Effector memory CD4-positive, alpha-beta T cell (primary cell): ENCODE measurements at regions not wholly inside any gene's neighbourhood (a gene's known extent, or its start where the extent isn't known, plus 50 kb on each side); places are given as distances from the start of the nearest gene placed in this dataset.

Source experiments
- DNase-seq, 3 donors: peaks; one replicate each; pipeline ENCODE4 v3.0.0-alpha.2; 2020
- H3K27ac ChIP-seq: 2 replicates; pipeline ENCODE4 v1.7.0; 2013; ENCODE audit warnings: mild to moderate bottlenecking, low read length, moderate library complexity; ENCODE audit not compliant: insufficient read depth, poor library complexity, severe bottlenecking
- H3K27me3 ChIP-seq: replicated peaks from 2 replicates; pipeline ENCODE4 v1.7.0; 2013; ENCODE audit warnings: mild to moderate bottlenecking, low read length; ENCODE audit not compliant: insufficient read depth, control insufficient read depth, poor library complexity, severe bottlenecking
- H3K36me3 ChIP-seq: 2 replicates; pipeline ENCODE4 v1.7.0; 2013; ENCODE audit warnings: mild to moderate bottlenecking, low read length, moderate library complexity; ENCODE audit not compliant: control insufficient read depth, insufficient read depth
- H3K4me1 ChIP-seq: 2 replicates; pipeline ENCODE4 v1.7.0; 2013; ENCODE audit warnings: low read length, mild to moderate bottlenecking; ENCODE audit not compliant: control insufficient read depth, insufficient read depth, poor library complexity, severe bottlenecking
- H3K4me3 ChIP-seq: 2 replicates; pipeline ENCODE4 v1.7.0; 2013; ENCODE audit warnings: low read length, low read depth, mild to moderate bottlenecking; ENCODE audit not compliant: insufficient read depth, poor library complexity, severe bottlenecking
- H3K9me3 ChIP-seq: 2 replicates; pipeline ENCODE4 v1.7.0; 2013; ENCODE audit warnings: mild to moderate bottlenecking, low read length, moderate library complexity; ENCODE audit not compliant: control insufficient read depth

GRCh38 chr20:19819149-19819548, 61.1 kb downstream of the RIN2 start:
- no peaks in the 10 kb centered on the region for H3K9me3 ChIP-seq
- no peaks in the 10 kb centered on the region for H3K4me1 ChIP-seq
- H3K27ac ChIP-seq = no peak overlapping the region
- no peak overlapping the region for H3K4me3 ChIP-seq
- no peaks in the 10 kb centered on the region for H3K27me3 ChIP-seq
- H3K36me3 ChIP-seq = no peaks in the 10 kb centered on the region
- no peak for DNase-seq

- Histone ChIP-seq H3K4me3 (no peak overlapping the region), H3K27ac (no peak overlapping the region), H3K9me3 (no peaks in the 10 kb centered on the region), H3K27me3 (no peaks in the 10 kb centered on the region), H3K4me1 (no peaks in the 10 kb centered on the region), H3K36me3 (no peaks in the 10 kb centered on the region)
- no peak for DNase-seq
These were observed 62.6 kb downstream of the RIN2 start for GRCh38 chr20:19820555-19821211.

GRCh38 chr20:19821606-19822005, 63.5 kb downstream of the RIN2 start:
- Histone ChIP-seq H3K4me1 (no peaks in the 10 kb centered on the region), H3K27ac (no peak overlapping the region), H3K9me3 (no peaks in the 10 kb centered on the region), H3K4me3 (no peak overlapping the region), H3K36me3 (no peaks in the 10 kb centered on the region), H3K27me3 (no peaks in the 10 kb centered on the region)
- no peak for DNase-seq

- Histone ChIP-seq H3K27me3 (no peaks in the 10 kb centered on the region), H3K9me3 (no peaks in the 10 kb centered on the region), H3K36me3 (no peaks in the 10 kb centered on the region), H3K4me1 (no peaks in the 10 kb centered on the region), H3K27ac (no peak overlapping the region), H3K4me3 (no peak overlapping the region)
- no peak for DNase-seq
These were observed 65.2 kb downstream of the RIN2 start for GRCh38 chr20:19823216-19823615.

GRCh38 chr20:19823971-19824370, 65.9 kb downstream of the RIN2 start:
- no peak overlapping the region for H3K4me3 ChIP-seq
- no peak for DNase-seq
- H3K27ac ChIP-seq = no peak overlapping the region
- H3K9me3 ChIP-seq = no peaks in the 10 kb centered on the region
- no peaks in the 10 kb centered on the region for H3K4me1 ChIP-seq
- no peaks in the 10 kb centered on the region for H3K27me3 ChIP-seq
- no peaks in the 10 kb centered on the region for H3K36me3 ChIP-seq

- Histone ChIP-seq H3K4me3 (no peak overlapping the region), H3K27me3 (no peaks in the 10 kb centered on the region), H3K4me1 (no peaks in the 10 kb centered on the region), H3K36me3 (no peaks in the 10 kb centered on the region), H3K9me3 (no peaks in the 10 kb centered on the region), H3K27ac (no peak overlapping the region)
- DNase-seq = no peak
These were observed 66.8 kb downstream of the RIN2 start for GRCh38 chr20:19824861-19825260.

GRCh38 chr20:19826179-19826914, 68.3 kb downstream of the RIN2 start:
- H3K4me1 ChIP-seq = no peaks in the 10 kb centered on the region
- DNase-seq = no peak
- no peak overlapping the region for H3K4me3 ChIP-seq

GRCh38 chr20:19827818-19828217, 69.8 kb downstream of the RIN2 start:
- no peak for DNase-seq
- H3K27me3 ChIP-seq = no peaks in the 10 kb centered on the region
- no peaks in the 10 kb centered on the region for H3K9me3 ChIP-seq
- H3K27ac ChIP-seq = no peak overlapping the region
- no peaks in the 10 kb centered on the region for H3K4me1 ChIP-seq
- H3K4me3 ChIP-seq = no peak overlapping the region
- H3K36me3 ChIP-seq = no peaks in the 10 kb centered on the region

More at GRCh38 chr20:19826179-19826914, 68.3 kb downstream of the RIN2 start:
- Histone ChIP-seq H3K27me3 (no peaks in the 10 kb centered on the region), H3K27ac (no peak overlapping the region), H3K9me3 (no peaks in the 10 kb centered on the region), H3K36me3 (no peaks in the 10 kb centered on the region)

GRCh38 chr20:19828232-19828631, 70.2 kb downstream of the RIN2 start:
- no peak overlapping the region for H3K4me3 ChIP-seq
- no peaks in the 10 kb centered on the region for H3K4me1 ChIP-seq
- no peaks in the 10 kb centered on the region for H3K27me3 ChIP-seq
- no peaks in the 10 kb centered on the region for H3K9me3 ChIP-seq
- H3K36me3 ChIP-seq = no peaks in the 10 kb centered on the region
- DNase-seq = no peak
- H3K27ac ChIP-seq = no peak overlapping the region

- H3K27ac ChIP-seq = no peak overlapping the region
- H3K4me3 ChIP-seq = no peak overlapping the region
- H3K9me3 ChIP-seq = no peaks in the 10 kb centered on the region
- H3K36me3 ChIP-seq = no peaks in the 10 kb centered on the region
- no peak for DNase-seq
- no peaks in the 10 kb centered on the region for H3K27me3 ChIP-seq
- H3K4me1 ChIP-seq = no peaks in the 10 kb centered on the region
These were observed 72.2 kb downstream of the RIN2 start for GRCh38 chr20:19830211-19830785.
